WTC11 (cell line): ENCODE measurements at regions not wholly inside any gene's neighbourhood (a gene's known extent, or its start where the extent isn't known, plus 50 kb on each side); places are given as distances from the start of the nearest gene placed in this dataset.

Experiments
- ATAC-seq: fragments of 200-7000 bp; cut with Tn5 transposase; 2 replicates; pipeline ENCODE4 v1.10.0; 2021; ENCODE audit warnings: mild to moderate bottlenecking, moderate library complexity
- CTCF ChIA-PET: fragments of 300-600 bp; sonication (Branson Sonifier 250); formaldehyde crosslinking; loops from one replicate; lab custom pipeline; 2021; ENCODE audit warnings: antibody characterized with exemption; lab: Charles Lee
- POLR2A ChIA-PET: fragments of 350-600 bp; sonication (Branson Sonifier 250); formaldehyde crosslinking; loops from one replicate; lab custom pipeline; 2021; ENCODE audit warnings: antibody characterized with exemption; lab: Charles Lee
- DNase-seq: peaks from one replicate; pipeline ENCODE4 v3.0.0; 2021; ENCODE audit warnings: low spot score
- H3K27ac Mint-ChIP-seq: 2 replicates; pipeline ENCODE4 v1.8.0; 2021; ENCODE audit warnings: mixed read lengths
- H3K27me3 Mint-ChIP-seq: 2 replicates; pipeline ENCODE4 v1.8.0; 2021; ENCODE audit warnings: low read depth, mild to moderate bottlenecking, moderate library complexity, mixed read lengths
- H3K36me3 Mint-ChIP-seq: 2 replicates; pipeline ENCODE4 v1.8.0; 2021; ENCODE audit warnings: mixed read lengths
- H3K4me1 Mint-ChIP-seq: 2 replicates; pipeline ENCODE4 v1.8.0; 2022; ENCODE audit warnings: mixed read lengths
- H3K4me3 Mint-ChIP-seq: 2 replicates; pipeline ENCODE4 v1.8.0; 2021; ENCODE audit warnings: mild to moderate bottlenecking, moderate library complexity, mixed read lengths
- H3K9me3 Mint-ChIP-seq: 2 replicates; pipeline ENCODE4 v1.8.0; 2021; ENCODE audit warnings: mixed read lengths
- AFF4 ChIP-seq: sonication (generic); formaldehyde crosslinking; IDR thresholded peaks from 2 replicates; pipeline ENCODE4 v1.8.1; 2023; ENCODE audit warnings: mild to moderate bottlenecking, missing genetic modification reagents, borderline replicate concordance
- ATF2 ChIP-seq: sonication (generic); formaldehyde crosslinking; IDR thresholded peaks from 2 replicates; pipeline ENCODE4 v1.8.1; 2022; ENCODE audit warnings: low read depth, missing genetic modification reagents, borderline replicate concordance
- CBFB ChIP-seq: sonication (generic); formaldehyde crosslinking; IDR thresholded peaks from 2 replicates; pipeline ENCODE4 v1.8.1; 2022; ENCODE audit warnings: mild to moderate bottlenecking, low read depth, missing genetic modification reagents
- CREB1 ChIP-seq: sonication (generic); formaldehyde crosslinking; IDR thresholded peaks from 2 replicates; pipeline ENCODE4 v1.8.0; 2023; ENCODE audit warnings: mild to moderate bottlenecking, missing genetic modification reagents
- ESRRA ChIP-seq: sonication (generic); formaldehyde crosslinking; IDR thresholded peaks from 2 replicates; pipeline ENCODE4 v1.8.1; 2022; ENCODE audit warnings: mild to moderate bottlenecking, missing genetic modification reagents, borderline replicate concordance
- FOXJ3 ChIP-seq: sonication (generic); formaldehyde crosslinking; IDR thresholded peaks from 2 replicates; pipeline ENCODE4 v1.9.0; 2021; ENCODE audit warnings: missing genetic modification reagents, mild to moderate bottlenecking, borderline replicate concordance
- FOXP1 ChIP-seq: sonication (generic); formaldehyde crosslinking; IDR thresholded peaks from 2 replicates; pipeline ENCODE4 v1.8.0; 2022; ENCODE audit warnings: missing genetic modification reagents, mild to moderate bottlenecking, moderate library complexity, borderline replicate concordance
- GTF2I ChIP-seq: fragments of 250-450 bp; sonication (Bioruptor Pico); conservative IDR thresholded peaks from 2 replicates; pipeline ENCODE4 v1.4.0; 2021; ENCODE audit warnings: mild to moderate bottlenecking
- KAT7 ChIP-seq: sonication (generic); formaldehyde crosslinking; IDR thresholded peaks from 2 replicates; pipeline ENCODE4 v1.8.1; 2023; ENCODE audit warnings: missing genetic modification reagents, mild to moderate bottlenecking, borderline replicate concordance
- NR1H2 ChIP-seq: sonication (generic); formaldehyde crosslinking; IDR thresholded peaks from 2 replicates; pipeline ENCODE4 v1.9.0; 2021; ENCODE audit warnings: mild to moderate bottlenecking, moderate library complexity, missing genetic modification reagents
- SOX15 ChIP-seq: fragments of 250-450 bp; sonication (Bioruptor Pico); IDR thresholded peaks from 2 replicates; pipeline ENCODE4 v1.9.0; 2021; ENCODE audit warnings: mild to moderate bottlenecking
- TCF7 ChIP-seq: sonication (generic); formaldehyde crosslinking; IDR thresholded peaks from 2 replicates; pipeline ENCODE4 v1.8.0; 2022; ENCODE audit warnings: mild to moderate bottlenecking, low read depth, missing genetic modification reagents, moderate library complexity
- TEAD4 ChIP-seq: sonication (generic); formaldehyde crosslinking; IDR thresholded peaks from 2 replicates; pipeline ENCODE4 v1.8.0; 2022; ENCODE audit warnings: mild to moderate bottlenecking, missing genetic modification reagents
- ZNF219 ChIP-seq: sonication (generic); formaldehyde crosslinking; IDR thresholded peaks from 2 replicates; pipeline ENCODE4 v1.8.0; 2023; ENCODE audit warnings: missing genetic modification reagents, mild to moderate bottlenecking, borderline replicate concordance
- ZNF232 ChIP-seq: sonication (generic); formaldehyde crosslinking; IDR thresholded peaks from 2 replicates; pipeline ENCODE4 v1.8.0; 2022; ENCODE audit warnings: mild to moderate bottlenecking, missing genetic modification reagents
- ZNF317 ChIP-seq: sonication (generic); formaldehyde crosslinking; IDR thresholded peaks from 2 replicates; pipeline ENCODE4 v1.8.1; 2023; ENCODE audit warnings: low read depth, mild to moderate bottlenecking, moderate library complexity, missing genetic modification reagents, borderline replicate concordance
- ZNF512 ChIP-seq: sonication (generic); formaldehyde crosslinking; IDR thresholded peaks from 2 replicates; pipeline ENCODE4 v1.8.1; 2022; ENCODE audit warnings: missing genetic modification reagents, borderline replicate concordance
- ZNF671 ChIP-seq: fragments of 250-450 bp; sonication (Bioruptor Pico); IDR thresholded peaks from 2 replicates; pipeline ENCODE4 v1.8.0; 2021; ENCODE audit warnings: mild to moderate bottlenecking
- TF ChIP-seq, protein P1 (sequence below): sonication (generic); formaldehyde crosslinking; IDR thresholded peaks from 2 replicates; pipeline ENCODE4 v1.8.1; 2022; ENCODE audit warnings: mild to moderate bottlenecking, moderate library complexity, missing genetic modification reagents
- TF ChIP-seq, protein P2 (sequence below): sonication (generic); formaldehyde crosslinking; IDR thresholded peaks from 2 replicates; pipeline ENCODE4 v1.8.1; 2022; ENCODE audit warnings: mild to moderate bottlenecking, missing genetic modification reagents, moderate library complexity, borderline replicate concordance
- TF ChIP-seq, protein P3 (sequence below): sonication (generic); formaldehyde crosslinking; IDR thresholded peaks from 2 replicates; pipeline ENCODE4 v1.8.1; 2023; ENCODE audit warnings: mild to moderate bottlenecking, missing genetic modification reagents
- TF ChIP-seq, protein P4 (sequence below): fragments of 250-450 bp; sonication (Bioruptor Pico); IDR thresholded peaks from 2 replicates; pipeline ENCODE4 v1.9.0; 2021; ENCODE audit warnings: mild to moderate bottlenecking

GRCh38 chr2:117169036-117169765, 645.3 kb upstream of the DDX18 start (continued):
- TF ChIP-seq FOXJ3 (no peak), TCF7 (CRISPR knock-in tag) (no peak), GTF2I (CRISPR knock-in tag) (no peak), ESRRA (no peak)
- TF ChIP-seq, protein P1, sequence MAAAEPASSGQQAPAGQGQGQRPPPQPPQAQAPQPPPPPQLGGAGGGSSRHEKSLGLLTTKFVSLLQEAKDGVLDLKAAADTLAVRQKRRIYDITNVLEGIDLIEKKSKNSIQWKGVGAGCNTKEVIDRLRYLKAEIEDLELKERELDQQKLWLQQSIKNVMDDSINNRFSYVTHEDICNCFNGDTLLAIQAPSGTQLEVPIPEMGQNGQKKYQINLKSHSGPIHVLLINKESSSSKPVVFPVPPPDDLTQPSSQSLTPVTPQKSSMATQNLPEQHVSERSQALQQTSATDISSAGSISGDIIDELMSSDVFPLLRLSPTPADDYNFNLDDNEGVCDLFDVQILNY (CRISPR knock-in tag), result no peak

GRCh38 chr2:117170897-117171296, 643.6 kb upstream of the DDX18 start:
- Mint-ChIP-seq H3K4me3 (no peak overlapping the region), H3K27ac (no peak overlapping the region), H3K36me3 (peaks cover 29% of the 10 kb centered on the region), H3K27me3 (peaks cover 2% of the 10 kb centered on the region; the same call in 1 of the 2 replicates), H3K9me3 (peaks cover 54% of the 10 kb centered on the region), H3K4me1 (no peaks in the 10 kb centered on the region; the same call in 1 of the 2 replicates)
- ATAC-seq (no peak), DNase-seq (no peak)
- TF ChIP-seq, protein P2, sequence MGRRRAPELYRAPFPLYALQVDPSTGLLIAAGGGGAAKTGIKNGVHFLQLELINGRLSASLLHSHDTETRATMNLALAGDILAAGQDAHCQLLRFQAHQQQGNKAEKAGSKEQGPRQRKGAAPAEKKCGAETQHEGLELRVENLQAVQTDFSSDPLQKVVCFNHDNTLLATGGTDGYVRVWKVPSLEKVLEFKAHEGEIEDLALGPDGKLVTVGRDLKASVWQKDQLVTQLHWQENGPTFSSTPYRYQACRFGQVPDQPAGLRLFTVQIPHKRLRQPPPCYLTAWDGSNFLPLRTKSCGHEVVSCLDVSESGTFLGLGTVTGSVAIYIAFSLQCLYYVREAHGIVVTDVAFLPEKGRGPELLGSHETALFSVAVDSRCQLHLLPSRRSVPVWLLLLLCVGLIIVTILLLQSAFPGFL (CRISPR knock-in tag), result no peak
- TF ChIP-seq FOXJ3 (no peak), CBFB (CRISPR knock-in tag) (no peak), CREB1 (CRISPR knock-in tag) (no peak), ZNF671 (CRISPR knock-in tag) (no peak), TEAD4 (CRISPR knock-in tag) (no peak), ZNF317 (no peak), ZNF219 (CRISPR knock-in tag) (no peak), KAT7 (CRISPR knock-in tag) (no peak), ZNF232 (CRISPR knock-in tag) (no peak), ZNF512 (CRISPR knock-in tag) (no peak), SOX15 (CRISPR knock-in tag) (no peak)
- TF ChIP-seq, protein P3, sequence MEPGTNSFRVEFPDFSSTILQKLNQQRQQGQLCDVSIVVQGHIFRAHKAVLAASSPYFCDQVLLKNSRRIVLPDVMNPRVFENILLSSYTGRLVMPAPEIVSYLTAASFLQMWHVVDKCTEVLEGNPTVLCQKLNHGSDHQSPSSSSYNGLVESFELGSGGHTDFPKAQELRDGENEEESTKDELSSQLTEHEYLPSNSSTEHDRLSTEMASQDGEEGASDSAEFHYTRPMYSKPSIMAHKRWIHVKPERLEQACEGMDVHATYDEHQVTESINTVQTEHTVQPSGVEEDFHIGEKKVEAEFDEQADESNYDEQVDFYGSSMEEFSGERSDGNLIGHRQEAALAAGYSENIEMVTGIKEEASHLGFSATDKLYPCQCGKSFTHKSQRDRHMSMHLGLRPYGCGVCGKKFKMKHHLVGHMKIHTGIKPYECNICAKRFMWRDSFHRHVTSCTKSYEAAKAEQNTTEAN (CRISPR knock-in tag), result no peak
- TF ChIP-seq, protein P4, sequence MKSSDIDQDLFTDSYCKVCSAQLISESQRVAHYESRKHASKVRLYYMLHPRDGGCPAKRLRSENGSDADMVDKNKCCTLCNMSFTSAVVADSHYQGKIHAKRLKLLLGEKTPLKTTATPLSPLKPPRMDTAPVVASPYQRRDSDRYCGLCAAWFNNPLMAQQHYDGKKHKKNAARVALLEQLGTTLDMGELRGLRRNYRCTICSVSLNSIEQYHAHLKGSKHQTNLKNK (CRISPR knock-in tag), result no peak
- POLR2A ChIA-PET, result no interaction called here
- CTCF ChIA-PET, result no interaction called here

DNA sequence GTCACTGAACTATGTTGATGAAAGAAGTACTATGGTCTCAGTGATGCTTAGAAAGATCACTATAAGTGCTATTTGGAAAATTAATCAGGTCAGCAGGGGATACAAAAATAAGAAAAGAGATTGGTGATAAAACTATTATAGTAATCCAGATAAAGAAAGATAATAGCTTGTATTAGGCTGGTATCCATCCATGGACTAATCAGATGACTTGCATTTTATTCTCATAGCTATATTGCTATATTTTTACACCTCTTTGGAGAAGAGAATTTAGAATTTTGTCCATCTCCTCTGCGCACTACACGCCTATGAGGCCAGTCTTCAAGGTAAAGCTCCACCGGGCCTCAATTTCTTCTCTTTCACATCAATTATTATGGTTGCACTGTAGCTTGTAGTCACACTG, 635.1 kb upstream of the DDX18 start:
- Mint-ChIP-seq H3K9me3 (peaks cover 13% of the 10 kb centered on the region), H3K4me1 (no peaks in the 10 kb centered on the region), H3K4me3 (no peak overlapping the region), H3K27ac (no peak overlapping the region), H3K27me3 (no peaks in the 10 kb centered on the region), H3K36me3 (peaks cover 2% of the 10 kb centered on the region; the same call in 1 of the 2 replicates)
- ChIA-PET POLR2A (interaction anchor here (0.6 kb wide), 1 partner anchor 932 kb away, joined by 3 read pairs; no protein-coding TSS in a partner anchor), CTCF (no interaction called here)
- ATAC-seq (no peak), DNase-seq (no peak)
- TF ChIP-seq FOXP1 (no peak), NR1H2 (CRISPR knock-in tag) (no peak), ATF2 (CRISPR knock-in tag) (no peak), CBFB (CRISPR knock-in tag) (no peak), KAT7 (CRISPR knock-in tag) (no peak), AFF4 (CRISPR knock-in tag) (no peak)
